Heart right ventricle (tissue), 16 donors: ENCODE measurements at regions not wholly inside any gene's neighbourhood (a gene's known extent, or its start where the extent isn't known, plus 50 kb on each side); places are given as distances from the start of the nearest gene placed in this dataset.

Experiments
- ATAC-seq, 8 donors: fragments of 200-7000 bp; cut with Tn5 transposase; one replicate each; pipeline ENCODE4 v1.9.1; 2020; ENCODE audit warnings: mild to moderate bottlenecking in 8 of 8, moderate library complexity in 8 of 8, moderate number of reproducible peaks in 1 of 8
- DNase-seq, 2 donors: peaks; one replicate each; pipeline ENCODE4 v3.0.0-alpha.2; 2020
- H3K27ac ChIP-seq, 10 donors: fragments of 200-600 bp; sonication (generic) in 2 of 10; one replicate each; pipeline versions ENCODE4 v1.5.0 to v1.8.0; 2020 to 2022; ENCODE audit warnings: mild to moderate bottlenecking in 3 of 10
- H3K27me3 ChIP-seq, 7 donors: fragments of 200-600 bp; one replicate each; pipeline ENCODE4 v1.8.0; 2021 to 2022; ENCODE audit warnings: mild to moderate bottlenecking in 2 of 7
- H3K36me3 ChIP-seq, 9 donors: fragments of 200-600 bp; sonication (generic) in 1 of 9; one replicate each; pipeline versions ENCODE4 v1.5.0 to v1.8.0; 2020 to 2022; ENCODE audit warnings: mild to moderate bottlenecking in 2 of 9
- H3K4me1 ChIP-seq, 9 donors: fragments of 200-600 bp; sonication (generic) in 1 of 9; one replicate each; pipeline versions ENCODE4 v1.5.0 to v1.8.0; 2020 to 2022; ENCODE audit warnings: mild to moderate bottlenecking in 4 of 9
- H3K4me3 ChIP-seq, 10 donors: fragments of 200-600 bp; sonication (generic) in 2 of 10; one replicate each; pipeline versions ENCODE4 v1.5.0 to v1.8.0; 2020 to 2022; ENCODE audit warnings: mild to moderate bottlenecking in 7 of 10, moderate library complexity in 2 of 10
- H3K9me3 ChIP-seq, 11 donors: fragments of 200-600 bp in 10 of 11; sonication (generic) in 2 of 11; one replicate each; pipeline versions ENCODE4 v1.5.0 to v1.8.0; 2013 to 2022; ENCODE audit warnings: mild to moderate bottlenecking in 2 of 11, control low read depth in 1 of 11, moderate library complexity in 1 of 11
- CTCF ChIP-seq, 9 donors: fragments of 200-600 bp; sonication (generic) in 2 of 9; IDR thresholded peaks; one replicate each; pipeline versions ENCODE4 v1.5.0 to v1.8.0; 2021 to 2022; ENCODE audit warnings: antibody characterized with exemption in 9 of 9, mild to moderate bottlenecking in 5 of 9, moderate library complexity in 1 of 9
- WGBS, 2 donors: extraction: QIAGEN DNeasy Blood & Tissue Kit; methylation state at CpG; one replicate each; pipeline ENCODE4 v1.1.7; 2013; ENCODE audit warnings: inconsistent platforms in 1 of 2; 5-methylcytosine and 5-hydroxymethylcytosine counted together
- intact Hi-C, 10 donors: fragments of 100-400 bp; cut with DNase I; formaldehyde crosslinking; loops; one replicate each; pipeline versions ENCODE4 v1.11.1 to v1.14.2; 2022
- donor health status: Arrhythmogenic right ventricular cardiomyopathy.
- donor health status: ischemic (EF 13 %, LVEDD 7.1; RV severe dilation, severe dysfunction).
- donor health status: healthy with polysubstance abuse.
- donor health status: DM: no; HTN: yes; CAD: no.
- donor health status: DM: no; HTN: no; CAD: no.
- donor health status: ischemic (EF 25% LVEDD 6.9; RV normal size, moderate dysfunction).
- donor health status: ischemic (EF 25% LVEDD 5.7; RV mildly dilated, moderate dysfunction).
- donor health status: healthy.
- donor health status: DM: yes; HTN: yes; CAD: no.
- donor health status: Ischemic cardiomyopathy.
- donor health status: ischemic (EF 35%, LVEDD 5.7; RV mildly dilated, moderate dysfunction).
- donor health status: nonischemic (EF 11% LVEDD 7.7; RV severe dilation, severe dysfunction).
- donor health status: DM: yes; HTN: yes; CAD: no.
- donor health status: PGD.
- donor health status: ischemic (EF 29% LVEDD 5.4; RV normal size, mild dysfunction).
- donor health status: nonischemic (EF 23%, LVEDD 6.1; RV moderate dilation, normal function).

- WGBS, 2 donors = 75 to 77% methylated on average over 2 of the region's 2 CpGs
These were observed 704.2 kb upstream of the TENM4 start for GRCh38 chr11:80144897-80145594.

GRCh38 chr11:80136991-80137390 is 696.2 kb upstream of the TENM4 start:
- Histone ChIP-seq H3K27ac (no peak overlapping the region), H3K27me3 (no peaks in the 10 kb centered on the region), H3K9me3 (no peaks in the 10 kb centered on the region), H3K4me3 (no peak overlapping the region), H3K4me1 (no peaks in the 10 kb centered on the region), H3K36me3 (no peaks in the 10 kb centered on the region)
- no peak for TF ChIP-seq CTCF (IDR thresholded peaks at IDR 0.05)
- WGBS, 2 donors = 45 to 53% methylated on average over 3 of the region's 3 CpGs
- peak in 1 of 8 donors; percentile 15 for ATAC-seq
- DNase-seq = no peak
- intact Hi-C loops = no loop called here

More at GRCh38 chr11:80144897-80145594, 704.2 kb upstream of the TENM4 start:
- ATAC-seq (no peak), DNase-seq (no peak)
- TF ChIP-seq CTCF (IDR thresholded peaks at IDR 0.05) = no peak
- intact Hi-C loops = no loop called here
- H3K36me3 ChIP-seq = no peaks in the 10 kb centered on the region
- H3K27ac ChIP-seq = no peak overlapping the region
- no peaks in the 10 kb centered on the region for H3K27me3 ChIP-seq
- H3K4me3 ChIP-seq = no peak overlapping the region
- no peaks in the 10 kb centered on the region for H3K9me3 ChIP-seq
- no peaks in the 10 kb centered on the region for H3K4me1 ChIP-seq

GRCh38 chr11:80129396-80129795 is 688.6 kb upstream of the TENM4 start:
- no peak for TF ChIP-seq CTCF (IDR thresholded peaks at IDR 0.05)
- H3K9me3 ChIP-seq = no peaks in the 10 kb centered on the region
- H3K36me3 ChIP-seq = no peaks in the 10 kb centered on the region
- no peak for ATAC-seq
- intact Hi-C loops = no loop called here
- no peaks in the 10 kb centered on the region for H3K4me1 ChIP-seq
- H3K4me3 ChIP-seq = no peak overlapping the region
- H3K27me3 ChIP-seq = no peaks in the 10 kb centered on the region
- no peak for DNase-seq
- H3K27ac ChIP-seq = no peak overlapping the region

- peak overlapping the region in 3 of 10 donors; percentile 1 to 42 (median 17) for H3K27ac ChIP-seq
- intact Hi-C loops = no loop called here
These were observed 681.4 kb upstream of the TENM4 start for GRCh38 chr11:80122211-80122610.

More at GRCh38 chr11:80122211-80122610, 681.4 kb upstream of the TENM4 start:
- no peaks in the 10 kb centered on the region for H3K9me3 ChIP-seq
- no peak for TF ChIP-seq CTCF (IDR thresholded peaks at IDR 0.05)
- H3K4me1 ChIP-seq = peaks cover 0 to 12% (median 6%) of the 10 kb centered on the region in 9 donors
- ATAC-seq (peak; percentile 72 to 94 (median 90)), DNase-seq (peak in 1 of 2 donors; percentile 33)
- no peaks in the 10 kb centered on the region for H3K27me3 ChIP-seq
- WGBS, 2 donors = 30 to 41% methylated on average over 2 of the region's 2 CpGs
- no peak overlapping the region for H3K4me3 ChIP-seq
- H3K36me3 ChIP-seq = no peaks in the 10 kb centered on the region
